GM23248 (cell line): ENCODE measurements at regions not wholly inside any gene's neighbourhood (a gene's known extent, or its start where the extent isn't known, plus 50 kb on each side); places are given as distances from the start of the nearest gene placed in this dataset.

ENCODE experiments used
- DNase-seq: peaks from one replicate; pipeline ENCODE4 v3.0.0-alpha.2; 2015
- H2AFZ ChIP-seq: fragments of 200-600 bp; sonication (generic); 2 replicates; pipeline ENCODE4 v1.6.1; 2016; ENCODE audit warnings: antibody characterized with exemption
- H3F3A ChIP-seq: fragments of 200-600 bp; sonication (generic); 2 replicates; pipeline ENCODE4 v1.6.1; 2016; ENCODE audit warnings: mild to moderate bottlenecking, antibody characterized with exemption, mixed run types; ENCODE audit not compliant: insufficient read depth
- H3K27ac ChIP-seq: fragments of 200-600 bp; sonication (generic); 2 replicates; pipeline ENCODE4 v1.5.1; 2016; ENCODE audit warnings: mild to moderate bottlenecking
- H3K27me3 ChIP-seq: fragments of 200-600 bp; sonication (generic); replicated peaks from 2 replicates; pipeline ENCODE4 v1.6.1; 2016; ENCODE audit warnings: mild to moderate bottlenecking; ENCODE audit not compliant: insufficient read depth
- H3K36me3 ChIP-seq: fragments of 200-600 bp; sonication (generic); 2 replicates; pipeline ENCODE4 v1.6.1; 2016; ENCODE audit warnings: low read depth, mild to moderate bottlenecking
- H3K4me1 ChIP-seq: fragments of 200-600 bp; sonication (generic); 2 replicates; pipeline ENCODE4 v1.6.1; 2016; ENCODE audit warnings: mild to moderate bottlenecking; ENCODE audit not compliant: insufficient read depth
- H3K4me2 ChIP-seq: fragments of 200-600 bp; sonication (generic); one replicate; pipeline ENCODE4 v1.6.1; 2016; ENCODE audit warnings: mild to moderate bottlenecking; ENCODE audit not compliant: unreplicated experiment
- H3K4me3 ChIP-seq: fragments of 200-600 bp; sonication (generic); 2 replicates; pipeline ENCODE4 v1.5.1; 2016; ENCODE audit warnings: mild to moderate bottlenecking
- H3K79me2 ChIP-seq: fragments of 200-600 bp; sonication (generic); 2 replicates; pipeline ENCODE4 v1.6.1; 2016; ENCODE audit warnings: mild to moderate bottlenecking; ENCODE audit not compliant: insufficient read depth
- H3K9ac ChIP-seq: fragments of 200-600 bp; sonication (generic); 2 replicates; pipeline ENCODE4 v1.6.1; 2016; ENCODE audit warnings: mild to moderate bottlenecking
- H3K9me2 ChIP-seq: fragments of 200-600 bp; sonication (generic); 2 replicates; pipeline ENCODE4 v1.6.1; 2016; ENCODE audit warnings: mixed run types, mild to moderate bottlenecking, moderate library complexity; ENCODE audit not compliant: insufficient read depth
- H3K9me3 ChIP-seq: fragments of 200-600 bp; sonication (generic); one replicate; pipeline ENCODE4 v1.6.1; 2017; ENCODE audit warnings: low read depth
- H4K20me1 ChIP-seq: fragments of 200-600 bp; sonication (generic); 2 replicates; pipeline ENCODE4 v1.6.0; 2016; ENCODE audit not compliant: insufficient read depth
- EZH2 ChIP-seq: fragments of 200-600 bp; sonication (generic); IDR thresholded peaks from 2 replicates; pipeline ENCODE4 v1.6.1; 2018; ENCODE audit warnings: antibody characterized with exemption, mild to moderate bottlenecking; ENCODE audit not compliant: insufficient read depth, poor library complexity, severe bottlenecking
- EZH2phosphoT487 ChIP-seq: fragments of 200-600 bp; sonication (generic); IDR thresholded peaks from 2 replicates; pipeline ENCODE4 v1.6.1; 2018; ENCODE audit warnings: antibody characterized with exemption, moderate library complexity, mild to moderate bottlenecking, low read depth; ENCODE audit not compliant: insufficient read depth
- WGBS, 2 experiments: methylation state at CpG; one replicate each; pipeline ENCODE4 v1.1.6; 2015 to 2017; ENCODE audit warnings: low lambda C conversion rate in 2 of 2, low coverage in 1 of 2; ENCODE audit errors: missing lambda C conversion rate in 2 of 2; 5-methylcytosine and 5-hydroxymethylcytosine counted together
- in situ Hi-C: fragments of 300-500 bp; cut with MboI; formaldehyde crosslinking; loops from 2 replicates; pipeline ENCODE4 v1.15.0; 2020

- no peak overlapping the region for H2AFZ ChIP-seq
- H3K9me2 ChIP-seq = no peaks in the 10 kb centered on the region
- no peak overlapping the region for H3K27ac ChIP-seq
- no peak overlapping the region for H3K9ac ChIP-seq
- H3K4me3 ChIP-seq = no peak overlapping the region
- H4K20me1 ChIP-seq = no peaks in the 10 kb centered on the region
- no peaks in the 10 kb centered on the region for H3K36me3 ChIP-seq
- no peaks in the 10 kb centered on the region for H3K27me3 ChIP-seq
- H3K4me1 ChIP-seq = no peaks in the 10 kb centered on the region
- no peaks in the 10 kb centered on the region for H3K9me3 ChIP-seq
- no peaks in the 10 kb centered on the region for H3F3A ChIP-seq
- no peak overlapping the region for H3K4me2 ChIP-seq
- no peak for TF ChIP-seq EZH2
- TF ChIP-seq EZH2phosphoT487 = no peak
- no peaks in the 10 kb centered on the region for H3K79me2 ChIP-seq
- DNase-seq = peak; percentile 1
- in situ Hi-C loops = no loop called here
These were observed 86.0 kb upstream of the NDN start for GRCh38 chr15:23773093-23773492.

- Histone ChIP-seq H3K27me3 (no peaks in the 10 kb centered on the region), H4K20me1 (no peaks in the 10 kb centered on the region), H3K9me2 (no peaks in the 10 kb centered on the region), H3K9me3 (no peaks in the 10 kb centered on the region), H3K4me1 (no peaks in the 10 kb centered on the region), H3K79me2 (no peaks in the 10 kb centered on the region), H3K4me2 (no peak overlapping the region), H3K36me3 (no peaks in the 10 kb centered on the region), H3K27ac (no peak overlapping the region), H2AFZ (no peak overlapping the region), H3K4me3 (no peak overlapping the region), H3K9ac (no peak overlapping the region), H3F3A (no peaks in the 10 kb centered on the region)
- TF ChIP-seq EZH2phosphoT487 = no peak
- TF ChIP-seq EZH2 = no peak
- 1 to 8% methylated on average over 2 of the region's 2 CpGs for WGBS, 2 experiments
- in situ Hi-C loops = no loop called here
- DNase-seq = no peak
These were observed 100.4 kb upstream of the NDN start for GRCh38 chr15:23787346-23788105.

GRCh38 chr15:23793191-23793680, 106.1 kb upstream of the NDN start:
- Histone ChIP-seq H3K9me3 (no peaks in the 10 kb centered on the region), H3K9ac (no peak overlapping the region), H2AFZ (no peak overlapping the region), H3K4me2 (no peak overlapping the region), H3F3A (no peaks in the 10 kb centered on the region), H3K27me3 (no peaks in the 10 kb centered on the region), H3K27ac (no peak overlapping the region), H3K4me3 (no peak overlapping the region), H3K4me1 (no peaks in the 10 kb centered on the region), H3K79me2 (no peaks in the 10 kb centered on the region), H3K36me3 (no peaks in the 10 kb centered on the region), H4K20me1 (no peaks in the 10 kb centered on the region), H3K9me2 (no peaks in the 10 kb centered on the region)
- no peak for DNase-seq
- in situ Hi-C loops = no loop called here
- no peak for TF ChIP-seq EZH2phosphoT487
- no peak for TF ChIP-seq EZH2
- 15 to 17% methylated on average over 6 of the region's 6 CpGs for WGBS, 2 experiments

- Histone ChIP-seq H3K9ac (no peak overlapping the region), H3F3A (no peaks in the 10 kb centered on the region), H3K27me3 (no peaks in the 10 kb centered on the region), H3K9me3 (no peaks in the 10 kb centered on the region), H3K79me2 (no peaks in the 10 kb centered on the region), H3K36me3 (no peaks in the 10 kb centered on the region), H4K20me1 (no peaks in the 10 kb centered on the region), H3K4me3 (no peak overlapping the region), H3K27ac (no peak overlapping the region), H3K4me1 (no peaks in the 10 kb centered on the region), H2AFZ (no peak overlapping the region), H3K9me2 (no peaks in the 10 kb centered on the region), H3K4me2 (no peak overlapping the region)
- in situ Hi-C loops = no loop called here
- DNase-seq = no peak
- TF ChIP-seq EZH2 (no peak), EZH2phosphoT487 (no peak)
- WGBS, 2 experiments = 23 to 29% methylated on average over 22 of the region's 22 CpGs
These were observed 110.8 kb upstream of the NDN start for GRCh38 chr15:23797747-23798446.
